C4-2B (cell line): ENCODE measurements at regions not wholly inside any gene's neighbourhood (a gene's known extent, or its start where the extent isn't known, plus 50 kb on each side); places are given as distances from the start of the nearest gene placed in this dataset.

Source experiments
- H3K27ac ChIP-seq: fragments of 450-650 bp; 2 replicates; pipeline ENCODE4 v1.5.1; 2017
- ZFX ChIP-seq: fragments of 450-650 bp; IDR thresholded peaks from 2 replicates; pipeline ENCODE4 v1.6.1; 2017
- TF ChIP-seq, protein P1 (sequence below): fragments of 450-650 bp; conservative IDR thresholded peaks from 2 replicates; pipeline ENCODE4 v1.5.1; 2017; ENCODE audit warnings: mild to moderate bottlenecking

DNA sequence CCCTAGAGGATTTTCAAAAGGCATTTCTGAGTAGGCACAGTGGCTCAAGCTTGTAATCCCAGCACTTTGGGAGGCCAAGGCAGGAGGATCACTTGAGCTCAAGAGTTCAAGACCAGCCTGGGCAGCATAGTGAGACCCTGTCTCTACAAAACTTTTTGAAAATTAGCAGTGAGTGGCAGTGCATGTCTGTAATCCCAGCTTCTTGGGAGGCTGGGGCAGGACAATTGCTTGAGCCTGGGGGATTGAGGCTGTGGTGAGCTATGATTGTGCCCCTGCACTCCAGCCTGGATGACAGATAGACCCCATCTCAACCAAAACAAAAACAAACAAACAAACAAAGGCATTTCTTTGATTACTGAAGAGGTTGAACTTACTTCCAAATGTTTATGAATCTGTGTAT, 201.4 kb downstream of the KIF26A start:
- no peak overlapping the region for H3K27ac ChIP-seq
- no peak for TF ChIP-seq ZFX
- TF ChIP-seq, protein P1, sequence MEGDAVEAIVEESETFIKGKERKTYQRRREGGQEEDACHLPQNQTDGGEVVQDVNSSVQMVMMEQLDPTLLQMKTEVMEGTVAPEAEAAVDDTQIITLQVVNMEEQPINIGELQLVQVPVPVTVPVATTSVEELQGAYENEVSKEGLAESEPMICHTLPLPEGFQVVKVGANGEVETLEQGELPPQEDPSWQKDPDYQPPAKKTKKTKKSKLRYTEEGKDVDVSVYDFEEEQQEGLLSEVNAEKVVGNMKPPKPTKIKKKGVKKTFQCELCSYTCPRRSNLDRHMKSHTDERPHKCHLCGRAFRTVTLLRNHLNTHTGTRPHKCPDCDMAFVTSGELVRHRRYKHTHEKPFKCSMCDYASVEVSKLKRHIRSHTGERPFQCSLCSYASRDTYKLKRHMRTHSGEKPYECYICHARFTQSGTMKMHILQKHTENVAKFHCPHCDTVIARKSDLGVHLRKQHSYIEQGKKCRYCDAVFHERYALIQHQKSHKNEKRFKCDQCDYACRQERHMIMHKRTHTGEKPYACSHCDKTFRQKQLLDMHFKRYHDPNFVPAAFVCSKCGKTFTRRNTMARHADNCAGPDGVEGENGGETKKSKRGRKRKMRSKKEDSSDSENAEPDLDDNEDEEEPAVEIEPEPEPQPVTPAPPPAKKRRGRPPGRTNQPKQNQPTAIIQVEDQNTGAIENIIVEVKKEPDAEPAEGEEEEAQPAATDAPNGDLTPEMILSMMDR: no peak

DNA sequence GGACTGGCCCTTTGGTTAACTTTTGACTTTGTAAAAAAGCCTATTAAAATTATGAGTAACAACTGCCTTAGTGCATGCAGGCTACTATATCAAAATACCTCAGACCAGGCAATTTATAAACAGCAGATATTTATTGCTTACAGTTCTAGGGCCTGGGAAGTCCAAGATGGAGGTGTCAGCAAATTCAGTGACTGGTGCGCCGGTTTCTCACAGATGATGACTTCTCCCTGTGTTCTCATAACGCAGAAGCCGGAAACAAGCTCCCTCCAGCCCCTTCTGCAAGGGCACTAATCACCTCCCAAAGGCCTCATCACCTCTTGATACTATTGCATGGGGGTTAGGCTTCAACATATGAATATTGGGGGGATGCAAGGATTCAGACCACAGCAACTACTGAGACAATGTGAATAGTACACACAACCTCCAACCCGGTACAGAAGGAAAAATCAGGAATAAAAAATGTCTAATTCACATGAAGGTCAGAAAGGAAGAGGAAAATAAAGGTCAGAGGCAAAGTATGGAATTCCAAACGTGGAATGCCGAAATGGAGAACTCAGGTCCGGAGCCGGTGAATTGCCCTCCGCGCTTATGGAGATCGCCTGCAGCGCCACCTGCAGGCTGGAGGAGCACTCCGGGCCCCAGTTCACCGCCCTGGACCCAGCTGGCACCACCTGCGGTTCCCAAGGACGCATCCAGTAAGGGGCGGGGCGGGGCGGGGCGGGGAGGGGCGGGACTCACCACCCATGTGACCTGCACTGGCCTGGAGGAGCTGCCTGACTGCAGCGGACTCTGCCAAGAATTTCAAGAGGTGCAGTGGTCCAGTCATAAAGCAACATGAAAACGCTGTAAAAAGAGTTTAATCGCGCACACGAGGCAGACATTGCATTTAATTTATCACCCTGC, 203.4 kb downstream of the KIF26A start:
- H3K27ac ChIP-seq: no peak overlapping the region
- no peak for TF ChIP-seq ZFX
- TF ChIP-seq, protein P1: peak; percentile 99

DNA sequence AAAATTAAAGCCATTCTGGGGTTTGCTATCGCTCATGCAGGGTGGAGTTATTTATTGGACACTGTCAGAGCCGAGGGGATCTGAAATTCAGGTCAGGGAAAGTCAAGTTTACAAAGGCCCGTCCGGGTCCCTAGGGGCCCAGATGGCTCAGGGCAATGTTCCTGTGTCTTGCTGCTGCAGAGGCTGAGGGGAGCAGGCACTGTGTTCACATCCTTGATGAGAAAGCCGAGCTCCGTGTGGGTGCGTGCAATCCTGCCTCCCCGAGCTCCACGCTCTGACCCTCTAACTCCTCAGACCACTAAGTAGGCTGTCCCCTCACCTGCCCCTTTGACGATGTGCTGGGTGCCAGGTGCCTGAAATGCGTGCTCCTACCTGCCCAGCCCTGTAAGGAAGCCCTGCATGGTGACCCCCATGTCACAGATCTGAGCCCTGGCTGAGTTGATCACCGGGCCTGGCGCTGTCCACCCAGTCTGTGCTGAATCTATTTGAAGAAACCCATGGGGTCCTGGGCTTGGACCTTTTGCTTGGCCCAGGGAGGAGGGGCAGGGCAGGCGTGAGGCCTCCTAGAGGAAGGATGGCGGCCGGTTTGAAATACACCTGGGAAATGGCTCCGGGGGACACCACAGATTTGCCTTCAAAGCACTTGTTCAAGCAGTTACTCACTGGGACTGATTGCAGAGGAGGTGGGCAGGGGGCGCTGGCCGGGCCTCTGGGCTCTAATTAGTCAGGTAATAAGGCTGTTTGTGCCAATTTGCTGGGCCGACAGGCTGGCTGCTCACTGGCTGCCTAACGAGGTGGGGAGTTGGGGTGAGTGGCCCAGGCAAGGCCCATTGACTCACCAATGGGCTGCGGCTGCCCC, 204.3 kb downstream of the KIF26A start:
- no peak overlapping the region for H3K27ac ChIP-seq
- TF ChIP-seq, protein P1: no peak
- no peak for TF ChIP-seq ZFX

DNA sequence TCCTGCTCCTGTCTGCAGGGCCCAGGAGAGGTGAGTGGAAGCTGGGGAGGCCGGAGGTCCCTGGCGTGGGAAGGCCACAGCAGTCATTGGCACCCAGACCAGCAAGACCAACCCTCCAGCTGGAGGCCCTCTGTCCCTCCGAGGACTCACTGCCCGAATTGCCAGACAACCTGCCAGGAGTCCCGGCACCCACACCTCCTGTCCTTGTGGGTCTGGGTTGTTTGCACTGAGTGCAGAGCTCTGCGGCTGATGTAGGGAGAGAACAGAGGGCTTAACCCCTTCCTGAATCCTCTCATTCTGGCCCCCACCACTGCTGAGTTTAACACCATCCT, 204.9 kb downstream of the KIF26A start:
- no peak for TF ChIP-seq ZFX
- no peak overlapping the region for H3K27ac ChIP-seq

DNA sequence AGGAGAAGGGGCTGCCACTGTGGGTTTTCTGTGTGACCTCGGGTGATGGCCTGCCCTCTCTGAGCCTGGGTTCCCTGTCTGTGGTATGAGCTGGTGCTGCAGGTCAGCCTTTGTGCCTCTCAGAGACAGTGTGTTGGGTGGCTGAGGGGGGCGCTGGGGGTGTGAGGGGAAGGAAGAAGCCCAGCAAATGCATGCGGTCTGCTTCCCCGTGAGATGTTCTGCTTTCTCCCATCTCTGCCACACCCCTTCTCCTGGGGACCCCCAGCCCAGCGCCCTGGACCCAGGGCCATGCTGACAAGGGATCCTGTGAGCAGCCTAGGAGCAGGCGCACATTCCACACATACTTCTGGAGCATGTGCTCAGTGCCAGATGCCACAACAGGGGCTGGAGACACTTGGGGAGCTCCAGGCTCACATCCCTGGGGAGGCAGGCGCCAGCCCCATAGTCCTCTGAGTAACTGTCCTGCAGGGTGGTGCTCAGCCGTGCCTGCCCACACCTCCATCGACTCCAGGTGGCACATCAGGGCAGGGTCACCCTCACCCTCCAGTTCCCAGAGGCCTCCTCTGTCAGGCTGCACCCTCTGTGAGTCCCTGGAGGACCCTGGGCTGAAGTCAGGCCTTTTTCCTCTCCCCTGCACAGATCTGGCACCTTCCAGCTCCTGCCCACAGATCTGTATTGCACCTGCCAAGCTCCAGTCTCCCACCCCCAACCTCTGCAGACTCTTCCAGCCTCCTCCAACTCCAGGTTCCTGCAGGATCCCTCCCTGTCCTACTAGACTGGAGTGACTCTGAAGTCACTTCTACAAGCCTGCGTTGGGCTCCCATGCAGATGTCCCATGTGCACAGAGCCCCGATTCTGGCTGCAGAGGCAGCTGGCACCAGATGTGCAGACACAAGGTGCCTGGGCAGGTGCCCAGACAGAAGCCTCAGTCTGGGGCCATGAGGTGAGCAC, 205.6 kb downstream of the KIF26A start:
- TF ChIP-seq, protein P1: no peak
- no peak for TF ChIP-seq ZFX
- peak overlapping the region; percentile 57 for H3K27ac ChIP-seq

DNA sequence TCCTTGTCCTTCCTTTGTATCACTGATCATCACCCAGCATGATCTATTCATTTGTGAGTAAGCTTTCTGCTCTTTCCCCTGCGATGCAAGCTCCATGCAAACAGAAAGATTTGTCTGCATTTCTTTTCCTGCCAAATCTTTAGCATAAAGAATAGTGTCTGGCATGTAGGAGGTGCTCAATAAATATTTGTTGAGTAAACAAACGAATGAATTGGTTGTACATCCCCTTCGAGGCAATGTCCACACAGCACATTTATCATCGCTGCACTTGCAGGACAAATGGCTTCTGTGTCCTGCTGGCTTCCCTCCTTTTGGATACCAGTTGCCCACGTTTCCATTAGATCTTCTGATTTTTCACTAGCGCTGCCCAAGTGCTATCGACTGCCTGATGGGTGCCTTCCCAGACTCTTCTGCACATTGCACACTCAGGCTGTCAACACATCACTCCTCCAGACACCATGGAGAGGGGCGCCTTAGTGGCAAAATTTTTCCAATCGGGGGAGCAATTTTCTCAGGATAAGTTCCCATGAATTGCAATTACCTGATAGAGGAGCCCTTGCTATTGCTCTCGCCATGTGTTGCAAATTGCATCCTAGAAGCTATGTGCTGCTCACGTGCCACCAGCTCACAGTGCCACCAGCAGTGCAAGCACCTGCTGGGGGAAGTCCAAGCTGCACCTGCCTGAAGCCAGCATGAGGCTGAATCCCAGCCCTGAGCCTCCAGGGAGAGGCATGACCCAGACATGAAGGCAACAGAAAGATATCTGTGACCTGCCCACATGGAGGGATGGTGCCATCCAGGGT, 206.6 kb downstream of the KIF26A start:
- TF ChIP-seq ZFX: no peak
- H3K27ac ChIP-seq: peak overlapping the region; percentile 57

DNA sequence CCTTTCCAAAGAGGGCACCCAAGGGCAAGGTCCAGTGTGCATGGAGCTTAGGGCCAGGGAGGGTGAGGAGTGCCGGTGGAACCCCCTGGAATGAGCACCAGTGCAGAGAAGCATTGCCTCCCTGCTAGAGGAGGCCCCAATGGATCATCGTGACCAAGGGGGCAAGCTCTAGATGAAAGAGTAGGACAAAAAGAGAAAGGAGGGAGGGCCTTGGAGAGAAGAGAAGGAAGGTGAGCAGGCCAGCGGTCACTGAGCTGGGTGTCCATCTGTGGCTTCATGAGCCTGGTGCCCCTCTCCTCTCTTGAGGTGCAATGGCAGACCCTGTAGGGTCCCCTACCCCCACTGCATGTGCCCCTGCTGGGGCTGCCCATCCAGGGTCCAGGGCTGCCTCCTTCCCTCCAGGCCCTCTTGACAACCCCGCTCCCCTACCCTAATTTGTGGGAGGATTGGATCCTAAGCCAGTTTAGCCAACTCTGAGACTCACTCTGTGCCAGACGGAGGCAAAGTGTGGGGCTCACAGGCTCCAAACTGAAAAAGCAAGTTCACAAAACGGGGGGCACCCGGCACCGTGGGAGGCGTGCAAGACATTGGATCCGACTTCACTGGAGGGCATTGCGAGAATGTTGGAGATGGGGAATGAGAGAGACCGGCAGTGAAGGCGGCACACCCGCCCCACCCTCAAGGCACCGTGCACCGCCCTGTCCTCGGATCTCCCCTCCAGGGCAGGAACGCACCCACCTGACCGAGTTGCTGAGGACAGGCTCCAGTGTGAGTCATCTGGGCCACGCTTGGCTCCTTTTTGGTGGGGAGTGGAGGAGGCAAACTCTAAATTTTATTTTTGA, 207.5 kb downstream of the KIF26A start:
- peak overlapping the region; percentile 57 for H3K27ac ChIP-seq
- TF ChIP-seq, protein P1: no peak
- no peak for TF ChIP-seq ZFX
